Spleen (tissue), 11 donors: ENCODE measurements at regions not wholly inside any gene's neighbourhood (a gene's known extent, or its start where the extent isn't known, plus 50 kb on each side); places are given as distances from the start of the nearest gene placed in this dataset.
"Not testable (repeated sequence)": the region's sequence is repeated elsewhere in the genome, so short reads cannot be mapped to it uniquely, and the experiment has no call there.

ENCODE experiments used
- DNase-seq: peaks from one replicate; pipeline ENCODE4 v3.0.0-alpha.2; 2020
- H3K27ac ChIP-seq, 8 donors: fragments of 200-600 bp; sonication (generic) in 7 of 8; 1 replicate in 4 of 8; 2 replicates in 4 of 8; pipeline versions ENCODE4 v1.5.0 to v1.8.0; 2016 to 2021; ENCODE audit warnings: inconsistent platforms in 4 of 8, mild to moderate bottlenecking in 4 of 8, moderate library complexity in 1 of 8
- H3K27me3 ChIP-seq, 7 donors: fragments of 200-600 bp; sonication (generic) in 6 of 7; replicated peaks in 1 of 7; 1 replicate in 4 of 7; 2 replicates in 3 of 7; pipeline versions ENCODE4 v1.5.0 to v1.8.0; 2016 to 2021; ENCODE audit warnings: inconsistent platforms in 3 of 7, mild to moderate bottlenecking in 1 of 7
- H3K36me3 ChIP-seq, 6 donors: fragments of 200-600 bp; sonication (generic) in 5 of 6; 1 replicate in 4 of 6; 2 replicates in 2 of 6; pipeline versions ENCODE4 v1.5.0 to v1.8.0; 2016 to 2021; ENCODE audit warnings: inconsistent platforms in 2 of 6
- H3K4me1 ChIP-seq, 6 donors: fragments of 200-600 bp; sonication (generic) in 5 of 6; 1 replicate in 3 of 6; 2 replicates in 3 of 6; pipeline versions ENCODE4 v1.5.0 to v1.8.0; 2016 to 2021; ENCODE audit warnings: inconsistent platforms in 3 of 6
- H3K4me3 ChIP-seq, 8 donors: fragments of 200-600 bp; sonication (generic) in 7 of 8; 1 replicate in 4 of 8; 2 replicates in 4 of 8; pipeline versions ENCODE4 v1.5.0 to v1.8.0; 2016 to 2021; ENCODE audit warnings: inconsistent platforms in 4 of 8, mild to moderate bottlenecking in 4 of 8, moderate library complexity in 2 of 8
- H3K9me3 ChIP-seq, 8 donors: fragments of 200-600 bp; sonication (generic) in 7 of 8; 1 replicate in 4 of 8; 2 replicates in 4 of 8; pipeline versions ENCODE4 v1.5.0 to v1.8.0; 2016 to 2021; ENCODE audit warnings: inconsistent platforms in 4 of 8
- POLR2A ChIP-seq, 3 donors: fragments of 450-650 bp; IDR thresholded peaks; one replicate each; pipeline ENCODE4 v1.5.1; 2017; ENCODE audit warnings: antibody characterized with exemption in 3 of 3, mild to moderate bottlenecking in 1 of 3
- POLR2AphosphoS5 ChIP-seq, 3 donors: sonication (generic); formaldehyde crosslinking; IDR thresholded peaks; one replicate each; pipeline ENCODE4 v1.5.1; 2017; ENCODE audit warnings: antibody characterized with exemption in 3 of 3
- WGBS, 5 donors: extraction: QIAGEN DNeasy Blood & Tissue Kit in 3 of 5; methylation state at CpG; one replicate each; pipeline versions ENCODE4 v1.1.5 to v1.1.7; 2013 to 2018; 5-methylcytosine and 5-hydroxymethylcytosine counted together
- intact Hi-C: fragments of 100-400 bp; cut with DNase I; formaldehyde crosslinking; loops from one replicate; pipeline ENCODE4 v1.15.0; 2023; ENCODE audit warnings: low total_unique reads
- TF ChIP-seq, protein P1 (sequence below), 11 experiments: fragments of 200-600 bp in 7 of 11; fragments of 450-650 bp in 4 of 11; sonication (generic) in 4 of 11; IDR thresholded peaks in 8 of 11; conservative IDR thresholded peaks in 3 of 11; 1 replicate in 7 of 11; 2 replicates in 4 of 11; pipeline versions ENCODE4 v1.4.0 to v1.8.0; 2016 to 2021; ENCODE audit warnings: antibody characterized with exemption in 11 of 11, inconsistent platforms in 4 of 11, mild to moderate bottlenecking in 1 of 11
- donor health status: healthy with polysubstance abuse.
- donor health status: DM: no; HTN: no; CAD: no; lungs with moderate emphysema.
- donor health status: DM: no; HTN: no; CAD: no.
- donor health status: Bipolar disorder and iron deficiency.
- donor health status: healthy.
- donor health status: DM: no; HTN: no; CAD: no.
- donor health status: DM: yes; HTN: yes; CAD: no.

- H3K4me1 ChIP-seq, H3K27me3 ChIP-seq, H3K4me3 ChIP-seq, intact Hi-C loops, DNase-seq, H3K36me3 ChIP-seq, H3K27ac ChIP-seq: not testable (repeated sequence)
- peaks cover 0 to 16% (median 9%) of the 10 kb centered on the region in 8 donors for H3K9me3 ChIP-seq
- 90 to 98% (median 94%) methylated on average over 6 of the region's 6 CpGs for WGBS, 5 donors
Measured at GRCh38 chr9:78172610-78173009, 63.3 kb upstream of the CEP78 start.

DNA sequence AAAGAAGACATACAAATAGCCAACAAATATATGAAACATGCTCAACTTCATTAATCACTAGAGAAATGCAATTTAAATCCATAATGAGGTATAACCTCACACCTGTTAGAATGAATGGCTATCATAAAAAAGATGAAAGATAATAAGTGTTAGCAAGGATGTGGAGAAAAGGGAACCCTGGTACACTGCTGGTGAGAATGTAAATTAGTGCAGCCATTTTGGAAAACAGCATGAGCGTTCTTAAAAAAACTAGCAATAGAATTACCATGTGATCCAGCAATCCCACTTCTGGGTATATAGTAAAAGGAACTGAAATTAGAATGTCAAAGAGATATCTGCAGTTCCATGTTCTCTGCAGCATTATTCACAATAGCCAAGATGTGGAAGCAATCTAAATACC, 64.2 kb upstream of the CEP78 start:
- Histone ChIP-seq H3K4me1 (no peaks in the 10 kb centered on the region), H3K36me3 (no peaks in the 10 kb centered on the region), H3K9me3 (peaks cover 0 to 16% (median 9%) of the 10 kb centered on the region in 8 donors), H3K4me3 (no peak overlapping the region), H3K27ac (no peak overlapping the region), H3K27me3 (no peaks in the 10 kb centered on the region)
- intact Hi-C loops: no loop called here
- no peak for DNase-seq
- 75 to 95% (median 92%) methylated on average over 1 of the region's 1 CpG for WGBS, 5 donors
- TF ChIP-seq, protein P1, sequence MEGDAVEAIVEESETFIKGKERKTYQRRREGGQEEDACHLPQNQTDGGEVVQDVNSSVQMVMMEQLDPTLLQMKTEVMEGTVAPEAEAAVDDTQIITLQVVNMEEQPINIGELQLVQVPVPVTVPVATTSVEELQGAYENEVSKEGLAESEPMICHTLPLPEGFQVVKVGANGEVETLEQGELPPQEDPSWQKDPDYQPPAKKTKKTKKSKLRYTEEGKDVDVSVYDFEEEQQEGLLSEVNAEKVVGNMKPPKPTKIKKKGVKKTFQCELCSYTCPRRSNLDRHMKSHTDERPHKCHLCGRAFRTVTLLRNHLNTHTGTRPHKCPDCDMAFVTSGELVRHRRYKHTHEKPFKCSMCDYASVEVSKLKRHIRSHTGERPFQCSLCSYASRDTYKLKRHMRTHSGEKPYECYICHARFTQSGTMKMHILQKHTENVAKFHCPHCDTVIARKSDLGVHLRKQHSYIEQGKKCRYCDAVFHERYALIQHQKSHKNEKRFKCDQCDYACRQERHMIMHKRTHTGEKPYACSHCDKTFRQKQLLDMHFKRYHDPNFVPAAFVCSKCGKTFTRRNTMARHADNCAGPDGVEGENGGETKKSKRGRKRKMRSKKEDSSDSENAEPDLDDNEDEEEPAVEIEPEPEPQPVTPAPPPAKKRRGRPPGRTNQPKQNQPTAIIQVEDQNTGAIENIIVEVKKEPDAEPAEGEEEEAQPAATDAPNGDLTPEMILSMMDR (IDR thresholded peaks at IDR 0.05 in 8 of 11, conservative IDR thresholded peaks at IDR 0.05 in 3 of 11): no peak
- TF ChIP-seq POLR2A (IDR thresholded peaks at IDR 0.05): no peak
- no peak for TF ChIP-seq POLR2AphosphoS5 (IDR thresholded peaks at IDR 0.05)

DNA sequence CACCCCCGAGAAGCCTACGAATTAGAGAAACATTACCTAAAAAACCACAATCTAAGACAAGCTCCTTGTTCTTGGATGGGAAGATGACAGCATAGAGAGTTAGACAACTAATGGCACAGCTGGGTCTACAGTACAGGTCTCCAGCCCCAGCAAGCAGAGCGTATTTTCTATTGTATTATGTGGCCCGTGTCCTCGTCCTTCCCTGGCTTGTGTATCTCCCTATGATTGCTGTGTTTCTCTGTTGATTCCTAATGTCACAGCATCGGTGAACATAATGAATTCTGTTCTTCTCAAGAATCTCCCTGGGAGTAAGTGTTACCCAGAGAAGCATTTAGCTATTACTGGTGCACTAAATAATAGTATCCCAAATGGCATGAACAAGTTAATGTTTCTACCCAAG, 66.8 kb upstream of the CEP78 start:
- no peaks in the 10 kb centered on the region for H3K36me3 ChIP-seq
- H3K4me1 ChIP-seq: no peaks in the 10 kb centered on the region
- no peak overlapping the region for H3K27ac ChIP-seq
- peaks cover 0 to 24% (median 12%) of the 10 kb centered on the region in 8 donors for H3K9me3 ChIP-seq
- no peaks in the 10 kb centered on the region for H3K27me3 ChIP-seq
- 92 to 95% (median 94%) methylated on average over 6 of the region's 6 CpGs for WGBS, 5 donors
- no peak for DNase-seq
- TF ChIP-seq POLR2A (IDR thresholded peaks at IDR 0.05) (no peak), POLR2AphosphoS5 (IDR thresholded peaks at IDR 0.05) (no peak)
- H3K4me3 ChIP-seq: no peak overlapping the region
- intact Hi-C loops: no loop called here

- Histone ChIP-seq H3K27ac (no peak overlapping the region), H3K4me3 (no peak overlapping the region), H3K36me3 (no peaks in the 10 kb centered on the region), H3K27me3 (no peaks in the 10 kb centered on the region), H3K9me3 (peaks cover 0 to 25% (median 14%) of the 10 kb centered on the region in 8 donors), H3K4me1 (no peaks in the 10 kb centered on the region)
- intact Hi-C loops: no loop called here
- no peak for DNase-seq
- TF ChIP-seq, protein P1 (IDR thresholded peaks at IDR 0.05 in 8 of 11, conservative IDR thresholded peaks at IDR 0.05 in 3 of 11): no peak
- no peak for TF ChIP-seq POLR2A (IDR thresholded peaks at IDR 0.05)
- no peak for TF ChIP-seq POLR2AphosphoS5 (IDR thresholded peaks at IDR 0.05)
- 85 to 92% (median 86%) methylated on average over 2 of the region's 2 CpGs for WGBS, 5 donors
Measured at GRCh38 chr9:78167356-78167755, 68.5 kb upstream of the CEP78 start.

- 76 to 87% (median 78%) methylated on average over 2 of the region's 2 CpGs for WGBS, 5 donors
- Histone ChIP-seq H3K4me3 (no peak overlapping the region), H3K4me1 (no peaks in the 10 kb centered on the region), H3K27ac (no peak overlapping the region), H3K9me3 (peaks cover 0 to 20% (median 16%) of the 10 kb centered on the region in 8 donors), H3K27me3 (no peaks in the 10 kb centered on the region), H3K36me3 (no peaks in the 10 kb centered on the region)
- intact Hi-C loops: no loop called here
- TF ChIP-seq POLR2AphosphoS5 (IDR thresholded peaks at IDR 0.05): no peak
- TF ChIP-seq, protein P1 (IDR thresholded peaks at IDR 0.05 in 8 of 11, conservative IDR thresholded peaks at IDR 0.05 in 3 of 11): no peak
- no peak for TF ChIP-seq POLR2A (IDR thresholded peaks at IDR 0.05)
- no peak for DNase-seq
Measured at GRCh38 chr9:78163834-78164233, 72.0 kb upstream of the CEP78 start.
